ENCODE measurements at regions not wholly inside any gene's neighbourhood (a gene's known extent, or its start where the extent isn't known, plus 50 kb on each side); places are given as distances from the start of the nearest gene placed in this dataset.

GRCh38 chr22:23370251-23370650 is 189.9 kb downstream of the BCR start:
- ChIA-PET POLR2A (no interaction called here), CTCF (no interaction called here)
- no peak for DNase-seq (ENCODE audit: extremely low spot score)
- no peak for TF ChIP-seq CTCF (IDR thresholded peaks at IDR 0.05; ENCODE audit: control extremely low read depth, extremely low read depth, low read depth, missing control alignments)

- TF ChIP-seq CTCF (IDR thresholded peaks at IDR 0.05; ENCODE audit: control extremely low read depth, extremely low read depth, low read depth, missing control alignments): no peak
- POLR2A ChIA-PET: no interaction called here
- DNase-seq (ENCODE audit: extremely low spot score): no peak
- CTCF ChIA-PET: interaction anchor here (0.6 to 2.1 kb wide), 2 partner anchors 16 to 17 kb away, joined by 3 to 9 read pairs; no protein-coding TSS in a partner anchor
Measured at GRCh38 chr22:23369054-23369685, 188.9 kb downstream of the BCR start.

Data from GM10248 (cell line).